ENCODE measurements at regions not wholly inside any gene's neighbourhood (a gene's known extent, or its start where the extent isn't known, plus 50 kb on each side); places are given as distances from the start of the nearest gene placed in this dataset.

DNA sequence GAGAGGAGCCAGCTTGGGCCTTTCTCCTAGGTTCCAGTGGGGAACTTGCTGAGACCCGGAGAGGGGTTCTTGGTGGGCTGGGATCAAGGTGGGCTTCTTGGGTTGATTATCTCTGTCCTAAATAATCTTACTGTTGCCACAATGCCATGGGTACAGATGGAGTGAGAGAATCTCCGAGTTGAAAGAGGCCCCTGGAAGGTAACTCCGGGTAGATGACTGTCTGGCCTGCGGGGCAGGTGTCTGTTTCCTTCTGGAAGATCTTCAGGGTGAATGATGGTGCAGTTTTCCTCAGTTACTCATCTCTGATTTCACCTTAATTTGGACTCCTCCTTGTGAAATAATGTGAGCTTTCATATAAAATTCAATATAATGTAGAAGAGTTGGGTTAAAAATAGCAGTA, 159.4 kb downstream of the ACTR3 start:
- H3K27me3 ChIP-seq (ENCODE audit: insufficient read depth, poor library complexity, severe bottlenecking): peaks cover 2% of the 10 kb centered on the region
- no peak overlapping the region for H3K4me3 ChIP-seq (replicated peaks; ENCODE audit: insufficient read depth, low read length)
- TF ChIP-seq GABPA (IDR thresholded peaks at IDR 0.05; ENCODE audit: low read depth) (no peak), SPI1 (IDR thresholded peaks at IDR 0.05; ENCODE audit: borderline replicate concordance, low read depth) (no peak), POLR2AphosphoS5 (IDR thresholded peaks at IDR 0.05; ENCODE audit: low read depth) (no peak)
- TF ChIP-seq, protein P1, sequence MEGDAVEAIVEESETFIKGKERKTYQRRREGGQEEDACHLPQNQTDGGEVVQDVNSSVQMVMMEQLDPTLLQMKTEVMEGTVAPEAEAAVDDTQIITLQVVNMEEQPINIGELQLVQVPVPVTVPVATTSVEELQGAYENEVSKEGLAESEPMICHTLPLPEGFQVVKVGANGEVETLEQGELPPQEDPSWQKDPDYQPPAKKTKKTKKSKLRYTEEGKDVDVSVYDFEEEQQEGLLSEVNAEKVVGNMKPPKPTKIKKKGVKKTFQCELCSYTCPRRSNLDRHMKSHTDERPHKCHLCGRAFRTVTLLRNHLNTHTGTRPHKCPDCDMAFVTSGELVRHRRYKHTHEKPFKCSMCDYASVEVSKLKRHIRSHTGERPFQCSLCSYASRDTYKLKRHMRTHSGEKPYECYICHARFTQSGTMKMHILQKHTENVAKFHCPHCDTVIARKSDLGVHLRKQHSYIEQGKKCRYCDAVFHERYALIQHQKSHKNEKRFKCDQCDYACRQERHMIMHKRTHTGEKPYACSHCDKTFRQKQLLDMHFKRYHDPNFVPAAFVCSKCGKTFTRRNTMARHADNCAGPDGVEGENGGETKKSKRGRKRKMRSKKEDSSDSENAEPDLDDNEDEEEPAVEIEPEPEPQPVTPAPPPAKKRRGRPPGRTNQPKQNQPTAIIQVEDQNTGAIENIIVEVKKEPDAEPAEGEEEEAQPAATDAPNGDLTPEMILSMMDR (IDR thresholded peaks at IDR 0.05; ENCODE audit: insufficient read depth, low read length): no peak
- TF ChIP-seq, protein P2, sequence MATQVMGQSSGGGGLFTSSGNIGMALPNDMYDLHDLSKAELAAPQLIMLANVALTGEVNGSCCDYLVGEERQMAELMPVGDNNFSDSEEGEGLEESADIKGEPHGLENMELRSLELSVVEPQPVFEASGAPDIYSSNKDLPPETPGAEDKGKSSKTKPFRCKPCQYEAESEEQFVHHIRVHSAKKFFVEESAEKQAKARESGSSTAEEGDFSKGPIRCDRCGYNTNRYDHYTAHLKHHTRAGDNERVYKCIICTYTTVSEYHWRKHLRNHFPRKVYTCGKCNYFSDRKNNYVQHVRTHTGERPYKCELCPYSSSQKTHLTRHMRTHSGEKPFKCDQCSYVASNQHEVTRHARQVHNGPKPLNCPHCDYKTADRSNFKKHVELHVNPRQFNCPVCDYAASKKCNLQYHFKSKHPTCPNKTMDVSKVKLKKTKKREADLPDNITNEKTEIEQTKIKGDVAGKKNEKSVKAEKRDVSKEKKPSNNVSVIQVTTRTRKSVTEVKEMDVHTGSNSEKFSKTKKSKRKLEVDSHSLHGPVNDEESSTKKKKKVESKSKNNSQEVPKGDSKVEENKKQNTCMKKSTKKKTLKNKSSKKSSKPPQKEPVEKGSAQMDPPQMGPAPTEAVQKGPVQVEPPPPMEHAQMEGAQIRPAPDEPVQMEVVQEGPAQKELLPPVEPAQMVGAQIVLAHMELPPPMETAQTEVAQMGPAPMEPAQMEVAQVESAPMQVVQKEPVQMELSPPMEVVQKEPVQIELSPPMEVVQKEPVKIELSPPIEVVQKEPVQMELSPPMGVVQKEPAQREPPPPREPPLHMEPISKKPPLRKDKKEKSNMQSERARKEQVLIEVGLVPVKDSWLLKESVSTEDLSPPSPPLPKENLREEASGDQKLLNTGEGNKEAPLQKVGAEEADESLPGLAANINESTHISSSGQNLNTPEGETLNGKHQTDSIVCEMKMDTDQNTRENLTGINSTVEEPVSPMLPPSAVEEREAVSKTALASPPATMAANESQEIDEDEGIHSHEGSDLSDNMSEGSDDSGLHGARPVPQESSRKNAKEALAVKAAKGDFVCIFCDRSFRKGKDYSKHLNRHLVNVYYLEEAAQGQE (IDR thresholded peaks at IDR 0.05; ENCODE audit: insufficient replicate concordance, low read depth): no peak
- no peak overlapping the region for H3K27ac ChIP-seq (replicated peaks)
- no peak for DNase-seq (ENCODE audit: low read depth in 1 of 2, low spot score in 1 of 2)

DNA sequence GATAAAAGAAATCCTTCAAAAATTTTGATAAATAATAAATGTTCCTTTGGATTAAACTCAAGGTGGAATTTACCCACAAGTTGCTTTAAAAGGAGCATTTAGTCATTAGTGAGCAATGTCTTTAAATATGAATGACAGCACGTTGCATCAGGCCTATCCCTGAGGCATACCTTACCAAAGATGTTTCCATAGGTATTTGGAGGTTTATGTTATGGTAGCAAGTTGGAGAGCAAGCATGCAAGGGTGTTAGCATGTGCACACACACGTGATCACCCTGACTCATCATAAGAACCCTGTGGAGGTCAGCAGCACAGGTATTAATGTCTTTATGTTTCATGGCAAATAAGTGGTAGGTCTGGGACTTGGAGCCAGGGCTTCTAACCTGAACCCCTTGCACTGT, 159.9 kb downstream of the ACTR3 start:
- Histone ChIP-seq H3K27ac (replicated peaks) (no peak overlapping the region), H3K27me3 (ENCODE audit: insufficient read depth, poor library complexity, severe bottlenecking) (peaks cover 2% of the 10 kb centered on the region), H3K4me3 (replicated peaks; ENCODE audit: insufficient read depth, low read length) (no peak overlapping the region)
- no peak for DNase-seq (ENCODE audit: low read depth in 1 of 2, low spot score in 1 of 2)
- TF ChIP-seq GABPA (IDR thresholded peaks at IDR 0.05; ENCODE audit: low read depth) (no peak), SPI1 (IDR thresholded peaks at IDR 0.05; ENCODE audit: borderline replicate concordance, low read depth) (no peak), POLR2AphosphoS5 (IDR thresholded peaks at IDR 0.05; ENCODE audit: low read depth) (no peak)
- TF ChIP-seq, protein P2 (IDR thresholded peaks at IDR 0.05; ENCODE audit: insufficient replicate concordance, low read depth): no peak
- TF ChIP-seq, protein P1 (IDR thresholded peaks at IDR 0.05; ENCODE audit: insufficient read depth, low read length): no peak

DNA sequence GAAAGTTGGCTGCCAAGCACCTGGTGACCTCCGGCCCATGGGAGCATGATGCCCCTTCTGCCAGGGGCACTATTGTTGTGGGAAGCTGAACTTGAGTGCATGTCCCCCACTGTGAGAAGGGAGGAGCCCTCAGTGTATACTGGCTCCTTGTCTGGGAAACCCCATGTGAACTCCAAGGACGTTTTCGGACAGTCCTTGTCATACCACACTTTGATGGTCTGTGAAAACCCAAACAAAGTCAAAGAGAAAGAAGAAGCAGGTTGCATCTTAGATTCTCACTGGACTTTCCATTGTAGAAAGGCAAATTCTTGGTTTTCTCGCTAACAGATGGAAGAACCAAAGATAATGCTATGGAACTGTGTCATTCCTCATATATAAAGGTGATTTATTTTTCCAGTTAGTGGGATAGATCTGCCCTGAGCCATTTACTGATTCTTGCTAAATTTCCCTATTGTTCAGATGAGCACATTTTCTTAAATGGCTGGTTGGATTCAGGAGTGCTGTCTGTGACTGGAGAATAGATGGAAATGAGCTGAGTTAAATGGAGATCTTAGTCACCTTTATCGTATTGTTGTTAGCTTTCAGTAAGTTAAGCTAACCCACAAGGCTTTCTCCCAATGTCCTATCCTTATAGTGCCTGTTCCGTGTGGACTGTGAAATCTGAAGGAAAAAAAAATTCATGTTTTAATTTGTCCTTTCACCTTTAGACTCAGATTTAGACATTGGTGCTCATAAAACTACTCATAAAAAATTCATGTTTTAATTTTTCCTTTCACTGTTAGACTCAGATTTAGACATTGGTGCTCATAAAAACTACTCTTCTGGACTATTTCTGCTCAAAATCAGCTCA, 166.6 kb downstream of the ACTR3 start:
- no peaks in the 10 kb centered on the region for H3K27me3 ChIP-seq (ENCODE audit: insufficient read depth, poor library complexity, severe bottlenecking)
- H3K27ac ChIP-seq (replicated peaks): no peak overlapping the region
- no peak overlapping the region for H3K4me3 ChIP-seq (replicated peaks; ENCODE audit: insufficient read depth, low read length)
- DNase-seq (ENCODE audit: low read depth in 1 of 2, low spot score in 1 of 2): no peak
- TF ChIP-seq GABPA (IDR thresholded peaks at IDR 0.05; ENCODE audit: low read depth) (no peak), SPI1 (IDR thresholded peaks at IDR 0.05; ENCODE audit: borderline replicate concordance, low read depth) (no peak), POLR2AphosphoS5 (IDR thresholded peaks at IDR 0.05; ENCODE audit: low read depth) (no peak)
- TF ChIP-seq, protein P1 (IDR thresholded peaks at IDR 0.05; ENCODE audit: insufficient read depth, low read length): no peak
- TF ChIP-seq, protein P2 (IDR thresholded peaks at IDR 0.05; ENCODE audit: insufficient replicate concordance, low read depth): no peak
